Activated B cell treated with CpG ODN at 0.5 μM for 24 hours (primary cell): ENCODE measurements at regions not wholly inside any gene's neighbourhood (a gene's known extent, or its start where the extent isn't known, plus 50 kb on each side); places are given as distances from the start of the nearest gene placed in this dataset.
"Not testable (repeated sequence)": the region's sequence is repeated elsewhere in the genome, so short reads cannot be mapped to it uniquely, and the experiment has no call there.

Source experiments
- ATAC-seq: fragments of 200-7000 bp; cut with Tn5 transposase; one replicate; pipeline ENCODE4 v1.10.0; 2021; ENCODE audit warnings: low read depth, mild to moderate bottlenecking, moderate library complexity
- CTCF ChIA-PET: fragments of 350-600 bp; sonication (Branson Sonifier 250); formaldehyde crosslinking; loops from one replicate; lab custom pipeline; 2021; ENCODE audit warnings: antibody characterized with exemption; lab: Charles Lee
- POLR2A ChIA-PET: fragments of 350-600 bp; sonication (Branson Sonifier 250); formaldehyde crosslinking; loops from one replicate; lab custom pipeline; 2021; ENCODE audit warnings: antibody characterized with exemption; lab: Charles Lee
- DNase-seq: peaks from one replicate; pipeline ENCODE4 v3.0.0; 2022
- H3K27ac Mint-ChIP-seq: one replicate; pipeline ENCODE4 v1.8.0; 2020; ENCODE audit warnings: mixed read lengths
- H3K27me3 Mint-ChIP-seq: one replicate; pipeline ENCODE4 v1.8.0; 2021; ENCODE audit warnings: mixed read lengths
- H3K36me3 Mint-ChIP-seq: one replicate; pipeline ENCODE4 v1.8.0; 2021; ENCODE audit warnings: low read depth, mixed read lengths
- H3K4me1 Mint-ChIP-seq: one replicate; pipeline ENCODE4 v1.8.0; 2021; ENCODE audit warnings: mixed read lengths
- H3K4me3 Mint-ChIP-seq: one replicate; pipeline ENCODE4 v1.8.0; 2020; ENCODE audit warnings: mild to moderate bottlenecking, mixed read lengths
- H3K9me3 Mint-ChIP-seq: one replicate; pipeline ENCODE4 v1.8.0; 2020; ENCODE audit warnings: mixed read lengths
- CTCF ChIP-seq: fragments of 200-600 bp; IDR thresholded peaks from one replicate; pipeline ENCODE4 v1.8.0; 2022; ENCODE audit warnings: antibody characterized with exemption, mild to moderate bottlenecking
- intact Hi-C: fragments of 100-400 bp; cut with micrococcal nuclease; formaldehyde crosslinking; loops from one replicate; pipeline ENCODE4 v1.15.1; 2024

GRCh38 chr5:86257871-86258270, 359.9 kb upstream of the COX7C start:
- no peaks in the 10 kb centered on the region for H3K4me1 Mint-ChIP-seq
- intact Hi-C loops = no loop called here
- TF ChIP-seq CTCF = no peak
- peaks cover 5% of the 10 kb centered on the region for H3K9me3 Mint-ChIP-seq
- H3K4me3 Mint-ChIP-seq = no peak overlapping the region
- ChIA-PET CTCF (no interaction called here), POLR2A (no interaction called here)
- ATAC-seq (no peak), DNase-seq (no peak)
- H3K27me3 Mint-ChIP-seq = no peaks in the 10 kb centered on the region
- no peak overlapping the region for H3K27ac Mint-ChIP-seq
- H3K36me3 Mint-ChIP-seq = no peaks in the 10 kb centered on the region

- H3K9me3 Mint-ChIP-seq, CTCF ChIA-PET, POLR2A ChIA-PET, H3K4me1 Mint-ChIP-seq, H3K27ac Mint-ChIP-seq, H3K27me3 Mint-ChIP-seq, ATAC-seq, H3K4me3 Mint-ChIP-seq, DNase-seq, intact Hi-C loops, H3K36me3 Mint-ChIP-seq: not testable (repeated sequence)
Observed at GRCh38 chr5:86284400-86285190, 333.1 kb upstream of the COX7C start.

- H3K9me3 Mint-ChIP-seq, intact Hi-C loops, H3K27ac Mint-ChIP-seq, CTCF ChIA-PET, ATAC-seq, H3K4me1 Mint-ChIP-seq, DNase-seq, POLR2A ChIA-PET, H3K36me3 Mint-ChIP-seq, H3K27me3 Mint-ChIP-seq, H3K4me3 Mint-ChIP-seq: not testable (repeated sequence)
Observed at GRCh38 chr5:86287437-86287836, 330.3 kb upstream of the COX7C start.

- H3K36me3 Mint-ChIP-seq, ATAC-seq, intact Hi-C loops, DNase-seq, POLR2A ChIA-PET, H3K4me1 Mint-ChIP-seq, H3K27ac Mint-ChIP-seq, CTCF ChIA-PET, H3K27me3 Mint-ChIP-seq, H3K4me3 Mint-ChIP-seq, H3K9me3 Mint-ChIP-seq: not testable (repeated sequence)
Observed at GRCh38 chr5:86289786-86290185, 328.0 kb upstream of the COX7C start.

- H3K9me3 Mint-ChIP-seq, POLR2A ChIA-PET, H3K27ac Mint-ChIP-seq, H3K36me3 Mint-ChIP-seq, DNase-seq, H3K4me1 Mint-ChIP-seq, ATAC-seq, H3K27me3 Mint-ChIP-seq, H3K4me3 Mint-ChIP-seq, CTCF ChIA-PET, intact Hi-C loops: not testable (repeated sequence)
Observed at GRCh38 chr5:86292811-86293210, 324.9 kb upstream of the COX7C start.

GRCh38 chr5:86302643-86303042, 315.1 kb upstream of the COX7C start:
- H3K27me3 Mint-ChIP-seq, H3K36me3 Mint-ChIP-seq, POLR2A ChIA-PET, CTCF ChIA-PET, H3K4me3 Mint-ChIP-seq, ATAC-seq, intact Hi-C loops, DNase-seq, H3K27ac Mint-ChIP-seq, H3K4me1 Mint-ChIP-seq, H3K9me3 Mint-ChIP-seq: not testable (repeated sequence)

- intact Hi-C loops, H3K27me3 Mint-ChIP-seq, H3K27ac Mint-ChIP-seq, POLR2A ChIA-PET, ATAC-seq, H3K36me3 Mint-ChIP-seq, DNase-seq, H3K9me3 Mint-ChIP-seq, H3K4me1 Mint-ChIP-seq, H3K4me3 Mint-ChIP-seq, CTCF ChIA-PET: not testable (repeated sequence)
Observed at GRCh38 chr5:86305050-86305449, 312.7 kb upstream of the COX7C start.

- Mint-ChIP-seq H3K4me3 (no peak overlapping the region), H3K9me3 (peaks cover 4% of the 10 kb centered on the region), H3K27ac (no peak overlapping the region), H3K36me3 (no peaks in the 10 kb centered on the region), H3K4me1 (no peaks in the 10 kb centered on the region), H3K27me3 (no peaks in the 10 kb centered on the region)
- DNase-seq (no peak), ATAC-seq (no peak)
- intact Hi-C loops = no loop called here
- TF ChIP-seq CTCF = no peak
- ChIA-PET CTCF (no interaction called here), POLR2A (no interaction called here)
Observed at GRCh38 chr5:86314951-86315350, 302.8 kb upstream of the COX7C start.
